OCI-LY7 (cell line): ENCODE measurements at regions not wholly inside any gene's neighbourhood (a gene's known extent, or its start where the extent isn't known, plus 50 kb on each side); places are given as distances from the start of the nearest gene placed in this dataset.

Source experiments
- BruUV-seq: library from RNA; stranded (reverse); fragments of 400-500 nt; replicated peaks from 2 replicates; lab custom pipeline; 2021; lab: Mats Ljungman, UMichigan
- CTCF ChIA-PET: fragments of 300-600 bp; sonication (Branson Sonifier 250); formaldehyde crosslinking; loops from one replicate; lab custom pipeline; 2022; ENCODE audit warnings: antibody characterized with exemption; ENCODE audit not compliant: unreplicated experiment; lab: Charles Lee
- POLR2A ChIA-PET: fragments of 300-600 bp; sonication (Branson Sonifier 250); formaldehyde crosslinking; loops from one replicate; lab custom pipeline; 2022; ENCODE audit warnings: antibody characterized with exemption; lab: Charles Lee
- DNase-seq: peaks from one replicate; pipeline ENCODE4 v3.0.0-alpha.2; 2015; ENCODE audit warnings: low spot score
- H2AFZ ChIP-seq: fragments of 200-600 bp; sonication (generic), shearing (Covaris generic); 2 replicates; pipeline ENCODE4 v1.6.1; 2014; ENCODE audit warnings: mild to moderate bottlenecking, antibody characterized with exemption, low read length, moderate library complexity
- H3K27ac ChIP-seq: fragments of 200-600 bp; sonication (generic); 2 replicates; pipeline ENCODE4 v1.5.1; 2014; ENCODE audit warnings: mixed run types, low read depth, mild to moderate bottlenecking, moderate library complexity, low read length, inconsistent platforms; ENCODE audit not compliant: poor library complexity, severe bottlenecking
- H3K36me3 ChIP-seq: fragments of 200-600 bp; sonication (generic); 2 replicates; pipeline ENCODE4 v1.6.1; 2014; ENCODE audit warnings: mild to moderate bottlenecking, antibody characterized with exemption, low read length, moderate library complexity, mixed read lengths; ENCODE audit not compliant: insufficient read depth
- H3K4me1 ChIP-seq: fragments of 200-600 bp; sonication (generic); 2 replicates; pipeline ENCODE4 v1.5.1; 2014; ENCODE audit warnings: mild to moderate bottlenecking, low read length; ENCODE audit not compliant: insufficient read depth, poor library complexity, severe bottlenecking
- H3K4me2 ChIP-seq: fragments of 200-600 bp; sonication (generic); 2 replicates; pipeline ENCODE4 v1.6.1; 2014; ENCODE audit warnings: mild to moderate bottlenecking, low read length
- H3K4me3 ChIP-seq: fragments of 200-600 bp; sonication (generic); 2 replicates; pipeline ENCODE4 v1.5.1; 2014; ENCODE audit warnings: mild to moderate bottlenecking, low read depth, low read length; ENCODE audit not compliant: poor library complexity, severe bottlenecking
- H3K79me2 ChIP-seq: fragments of 200-600 bp; sonication (generic); 2 replicates; pipeline ENCODE4 v1.6.1; 2016; ENCODE audit warnings: low read depth, mild to moderate bottlenecking, low read length, moderate library complexity, mixed read lengths; ENCODE audit not compliant: insufficient read depth
- H3K9me2 ChIP-seq: fragments of 200-600 bp; sonication (generic); 2 replicates; pipeline ENCODE4 v1.6.1; 2016; ENCODE audit warnings: mild to moderate bottlenecking, low read length, mixed read lengths; ENCODE audit not compliant: insufficient read depth
- H3K9me3 ChIP-seq: fragments of 200-600 bp; sonication (generic); 2 replicates; pipeline ENCODE4 v1.6.1; 2014; ENCODE audit warnings: mild to moderate bottlenecking, mixed run types, low read length, mixed read lengths
- H4K20me1 ChIP-seq: fragments of 200-600 bp; sonication (generic); 2 replicates; pipeline ENCODE4 v1.6.1; 2014; ENCODE audit warnings: mild to moderate bottlenecking, antibody characterized with exemption, low read length, moderate library complexity, mixed read lengths; ENCODE audit not compliant: insufficient read depth
- EZH2phosphoT487 ChIP-seq: fragments of 200-600 bp; sonication (generic); IDR thresholded peaks from 2 replicates; pipeline ENCODE4 v1.6.1; 2018; ENCODE audit warnings: low read depth, borderline replicate concordance, mild to moderate bottlenecking, mixed run types, antibody characterized with exemption, low read length, moderate library complexity, mixed read lengths
- intact Hi-C: fragments of 100-400 bp; cut with micrococcal nuclease; formaldehyde crosslinking; loops from one replicate; pipeline ENCODE4 v1.10.0; 2022; ENCODE audit not compliant: unreplicated experiment
- TF ChIP-seq, protein P1 (sequence below): fragments of 200-600 bp; sonication (generic); conservative IDR thresholded peaks from 2 replicates; pipeline ENCODE4 v1.5.1; 2014; ENCODE audit warnings: mild to moderate bottlenecking, antibody characterized with exemption, low read length, moderate library complexity, mixed read lengths

GRCh38 chr13:107057028-107057631 is 489.2 kb upstream of the ARGLU1 start:
- CTCF ChIA-PET = no interaction called here
- no peak overlapping the region for H3K27ac ChIP-seq
- no peak for DNase-seq
- no peaks in the 10 kb centered on the region for H3K9me3 ChIP-seq
- POLR2A ChIA-PET = no interaction called here
- H4K20me1 ChIP-seq = no peaks in the 10 kb centered on the region
- no peaks in the 10 kb centered on the region for H3K79me2 ChIP-seq
- no peak overlapping the region for H3K4me3 ChIP-seq
- H3K36me3 ChIP-seq = no peaks in the 10 kb centered on the region
- H3K4me1 ChIP-seq = no peaks in the 10 kb centered on the region
- H3K4me2 ChIP-seq = no peak overlapping the region
- no TSS peak for BruUV-seq
- intact Hi-C loops = no loop called here
- no peak for TF ChIP-seq EZH2phosphoT487
- TF ChIP-seq, protein P1, sequence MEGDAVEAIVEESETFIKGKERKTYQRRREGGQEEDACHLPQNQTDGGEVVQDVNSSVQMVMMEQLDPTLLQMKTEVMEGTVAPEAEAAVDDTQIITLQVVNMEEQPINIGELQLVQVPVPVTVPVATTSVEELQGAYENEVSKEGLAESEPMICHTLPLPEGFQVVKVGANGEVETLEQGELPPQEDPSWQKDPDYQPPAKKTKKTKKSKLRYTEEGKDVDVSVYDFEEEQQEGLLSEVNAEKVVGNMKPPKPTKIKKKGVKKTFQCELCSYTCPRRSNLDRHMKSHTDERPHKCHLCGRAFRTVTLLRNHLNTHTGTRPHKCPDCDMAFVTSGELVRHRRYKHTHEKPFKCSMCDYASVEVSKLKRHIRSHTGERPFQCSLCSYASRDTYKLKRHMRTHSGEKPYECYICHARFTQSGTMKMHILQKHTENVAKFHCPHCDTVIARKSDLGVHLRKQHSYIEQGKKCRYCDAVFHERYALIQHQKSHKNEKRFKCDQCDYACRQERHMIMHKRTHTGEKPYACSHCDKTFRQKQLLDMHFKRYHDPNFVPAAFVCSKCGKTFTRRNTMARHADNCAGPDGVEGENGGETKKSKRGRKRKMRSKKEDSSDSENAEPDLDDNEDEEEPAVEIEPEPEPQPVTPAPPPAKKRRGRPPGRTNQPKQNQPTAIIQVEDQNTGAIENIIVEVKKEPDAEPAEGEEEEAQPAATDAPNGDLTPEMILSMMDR = no peak
- no peak overlapping the region for H2AFZ ChIP-seq
- H3K9me2 ChIP-seq = no peaks in the 10 kb centered on the region

DNA sequence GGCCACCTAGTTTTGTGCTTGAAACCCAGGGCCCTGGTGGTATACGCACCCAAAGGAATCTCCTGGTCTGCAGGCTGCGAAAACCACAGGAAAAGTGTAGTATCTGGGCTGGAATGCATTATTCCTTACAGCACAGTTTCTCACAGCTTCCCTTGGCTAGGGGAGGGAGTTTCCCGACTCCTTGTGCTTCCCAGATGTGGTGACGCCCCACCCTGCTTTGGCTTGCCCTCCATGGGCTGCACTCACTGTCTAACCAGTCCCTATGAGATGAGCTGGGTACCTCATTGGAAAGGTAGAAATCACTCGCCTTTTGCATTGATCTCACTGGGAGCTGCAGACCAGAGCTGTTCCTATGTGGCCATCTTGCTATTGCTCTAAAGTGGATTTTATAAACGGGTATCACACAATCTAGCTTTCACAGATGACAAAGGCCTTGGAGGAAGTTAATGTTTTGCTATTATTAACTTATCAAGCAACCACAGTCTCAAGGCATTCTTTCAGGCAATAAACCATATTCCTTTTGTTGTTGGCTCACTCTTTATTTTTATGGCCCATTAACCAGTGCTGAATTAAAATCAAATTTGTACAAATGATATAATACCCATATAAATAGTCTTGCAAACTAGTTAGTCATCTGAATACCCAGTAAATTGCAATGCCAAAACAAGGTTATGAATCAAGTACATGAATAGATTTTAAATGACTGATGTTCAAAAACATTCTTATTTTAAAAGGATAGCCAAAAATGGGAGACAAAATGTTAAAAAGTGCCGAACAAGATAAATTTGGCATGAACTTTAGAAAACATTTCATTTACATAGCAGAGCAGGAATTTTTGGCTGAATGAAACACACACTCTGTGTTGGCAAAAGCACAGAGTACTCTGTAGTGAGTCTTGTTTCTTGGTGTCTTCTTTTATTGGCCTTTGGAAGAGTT is 475.4 kb upstream of the ARGLU1 start:
- Histone ChIP-seq H3K4me3 (no peak overlapping the region), H3K4me1 (no peaks in the 10 kb centered on the region), H3K4me2 (no peak overlapping the region), H3K27ac (no peak overlapping the region), H3K36me3 (no peaks in the 10 kb centered on the region), H4K20me1 (no peaks in the 10 kb centered on the region), H3K9me3 (no peaks in the 10 kb centered on the region), H2AFZ (no peak overlapping the region), H3K79me2 (no peaks in the 10 kb centered on the region), H3K9me2 (no peaks in the 10 kb centered on the region)
- TF ChIP-seq EZH2phosphoT487 = no peak
- TF ChIP-seq, protein P1 = no peak
- ChIA-PET POLR2A (interaction anchor here (0.9 kb wide), 1 partner anchor 22 kb away, joined by 3 read pairs; no protein-coding TSS in a partner anchor), CTCF (no interaction called here)
- no peak for DNase-seq
- BruUV-seq = no TSS peak
- intact Hi-C loops = no loop called here

GRCh38 chr13:107035778-107036177 is 467.8 kb upstream of the ARGLU1 start:
- DNase-seq = no peak
- Histone ChIP-seq H3K9me2 (no peaks in the 10 kb centered on the region), H3K79me2 (no peaks in the 10 kb centered on the region), H3K4me1 (no peaks in the 10 kb centered on the region), H3K9me3 (no peaks in the 10 kb centered on the region), H2AFZ (no peak overlapping the region), H3K36me3 (no peaks in the 10 kb centered on the region), H3K4me2 (no peak overlapping the region), H3K27ac (no peak overlapping the region), H4K20me1 (no peaks in the 10 kb centered on the region), H3K4me3 (no peak overlapping the region)
- ChIA-PET POLR2A (interaction anchor here (1.0 kb wide), 1 partner anchor 13 kb away, joined by 3 read pairs; no protein-coding TSS in a partner anchor), CTCF (no interaction called here)
- intact Hi-C loops = no loop called here
- TF ChIP-seq EZH2phosphoT487 = no peak
- TF ChIP-seq, protein P1 = no peak
- no TSS peak for BruUV-seq
